Neural cell (in vitro differentiated cells): ENCODE measurements at regions not wholly inside any gene's neighbourhood (a gene's known extent, or its start where the extent isn't known, plus 50 kb on each side); places are given as distances from the start of the nearest gene placed in this dataset.

Experiments
- H2AFZ ChIP-seq: fragments of 200-600, 300-800 bp; sonication (generic), shearing (Covaris generic); 2 replicates; pipeline ENCODE4 v1.6.0; 2014; ENCODE audit warnings: low read depth, mild to moderate bottlenecking, antibody characterized with exemption, low read length, moderate library complexity
- H3F3A ChIP-seq: fragments of 200-600 bp; shearing (Covaris generic); 2 replicates; pipeline ENCODE4 v1.6.1; 2016; ENCODE audit warnings: mild to moderate bottlenecking, moderate library complexity, mixed read lengths, antibody characterized with exemption, low read length; ENCODE audit not compliant: insufficient read depth, poor library complexity, severe bottlenecking
- H3K27ac ChIP-seq: fragments of 200-600, 300-800 bp; sonication (generic), shearing (Covaris generic); 2 replicates; pipeline ENCODE4 v1.5.1; 2014; ENCODE audit warnings: mild to moderate bottlenecking, low read length, moderate library complexity
- H3K27me3 ChIP-seq: fragments of 300-800, 200-600 bp; sonication (generic), shearing (Covaris generic); 2 replicates; pipeline ENCODE4 v1.6.0; 2014; ENCODE audit warnings: mild to moderate bottlenecking, low read depth, low read length, moderate library complexity; ENCODE audit not compliant: insufficient read depth
- H3K36me3 ChIP-seq: fragments of 300-800, 200-600 bp; sonication (generic), shearing (Covaris generic); 2 replicates; pipeline ENCODE4 v1.5.1; 2014; ENCODE audit warnings: mild to moderate bottlenecking, antibody characterized with exemption, low read length, moderate library complexity; ENCODE audit not compliant: insufficient read depth
- H3K4me2 ChIP-seq: fragments of 300-800, 200-600 bp; sonication (generic), shearing (Covaris generic); 2 replicates; pipeline ENCODE4 v1.6.0; 2014; ENCODE audit warnings: mild to moderate bottlenecking, low read length
- H3K4me3 ChIP-seq: fragments of 300-800, 200-600 bp; sonication (generic), shearing (Covaris generic); 2 replicates; pipeline ENCODE4 v1.5.1; 2014; ENCODE audit warnings: mild to moderate bottlenecking, low read length, moderate library complexity
- H3K79me2 ChIP-seq: fragments of 200-600 bp; shearing (Covaris generic); replicated peaks from 2 replicates; pipeline ENCODE4 v1.6.0; 2014; ENCODE audit warnings: mild to moderate bottlenecking, low read length, moderate library complexity; ENCODE audit not compliant: insufficient read depth
- H3K9ac ChIP-seq: fragments of 300-800, 200-600 bp; sonication (generic), shearing (Covaris generic); 2 replicates; pipeline ENCODE4 v1.6.1; 2016; ENCODE audit warnings: mild to moderate bottlenecking, low read length, mixed read lengths
- H3K9me2 ChIP-seq: fragments of 200-600 bp; shearing (Covaris generic); 2 replicates; pipeline ENCODE4 v1.6.1; 2016; ENCODE audit warnings: mild to moderate bottlenecking, low read length, mixed read lengths; ENCODE audit not compliant: insufficient read depth
- H3K9me3 ChIP-seq: fragments of 200-600, 300-800 bp; sonication (generic), shearing (Covaris generic); 2 replicates; pipeline ENCODE4 v1.6.1; 2016; ENCODE audit warnings: mild to moderate bottlenecking, mixed run types, low read length, moderate library complexity, mixed read lengths
- H4K20me1 ChIP-seq: fragments of 200-600 bp; shearing (Covaris generic); 2 replicates; pipeline ENCODE4 v1.6.1; 2016; ENCODE audit warnings: mild to moderate bottlenecking, mixed run types; ENCODE audit not compliant: insufficient read depth
- CTCF ChIP-seq: fragments of 450-650 bp; IDR thresholded peaks from 2 replicates; pipeline ENCODE4 v1.5.1; 2014; ENCODE audit warnings: antibody characterized with exemption, mild to moderate bottlenecking, moderate library complexity; ENCODE audit not compliant: poor library complexity, severe bottlenecking
- EP300 ChIP-seq: fragments of 450-650 bp; conservative IDR thresholded peaks from 2 replicates; pipeline ENCODE4 v1.6.1; 2014; ENCODE audit warnings: antibody characterized with exemption, mild to moderate bottlenecking, moderate library complexity; ENCODE audit not compliant: poor library complexity, severe bottlenecking
- EZH2 ChIP-seq: fragments of 200-600, 300-800 bp; shearing (Covaris generic), sonication (generic); IDR thresholded peaks from 2 replicates; pipeline ENCODE4 v1.6.1; 2014; ENCODE audit warnings: antibody characterized with exemption, low read length, borderline replicate concordance, mild to moderate bottlenecking; ENCODE audit not compliant: insufficient read depth, poor library complexity, severe bottlenecking
- MXI1 ChIP-seq: fragments of 450-650 bp; conservative IDR thresholded peaks from 2 replicates; pipeline ENCODE4 v1.6.1; 2014; ENCODE audit warnings: antibody characterized with exemption, mild to moderate bottlenecking; ENCODE audit not compliant: poor library complexity, severe bottlenecking
- POLR2AphosphoS5 ChIP-seq: IDR thresholded peaks from 2 replicates; pipeline ENCODE4 v1.6.1; 2012
- RAD21 ChIP-seq: fragments of 450-650 bp; conservative IDR thresholded peaks from 2 replicates; pipeline ENCODE4 v1.6.1; 2014; ENCODE audit warnings: antibody characterized with exemption, mild to moderate bottlenecking, moderate library complexity
- REST ChIP-seq: IDR thresholded peaks from 2 replicates; pipeline ENCODE4 v1.6.1; 2012; ENCODE audit warnings: borderline replicate concordance
- SMC3 ChIP-seq: fragments of 450-650 bp; conservative IDR thresholded peaks from 2 replicates; pipeline ENCODE4 v1.6.1; 2014; ENCODE audit warnings: antibody characterized with exemption, mild to moderate bottlenecking, moderate library complexity; ENCODE audit not compliant: poor library complexity
- TAF1 ChIP-seq: IDR thresholded peaks from 2 replicates; pipeline ENCODE4 v1.6.1; 2012; ENCODE audit warnings: low read depth

GRCh38 chr12:20248646-20249045, 119.7 kb upstream of the PDE3A start:
- Histone ChIP-seq H3K4me3 (no peak overlapping the region), H3K27ac (no peak overlapping the region), H3F3A (no peaks in the 10 kb centered on the region), H3K27me3 (no peaks in the 10 kb centered on the region), H3K36me3 (no peaks in the 10 kb centered on the region), H4K20me1 (no peaks in the 10 kb centered on the region), H3K9me2 (no peaks in the 10 kb centered on the region), H3K9ac (no peak overlapping the region), H3K9me3 (no peaks in the 10 kb centered on the region), H3K79me2 (no peaks in the 10 kb centered on the region), H3K4me2 (no peak overlapping the region), H2AFZ (no peak overlapping the region)
- no peak for TF ChIP-seq POLR2AphosphoS5

- Histone ChIP-seq H2AFZ (no peak overlapping the region), H3K27me3 (no peaks in the 10 kb centered on the region), H3K9me3 (no peaks in the 10 kb centered on the region), H3K4me2 (no peak overlapping the region), H3K4me3 (no peak overlapping the region), H3K79me2 (no peaks in the 10 kb centered on the region), H3K36me3 (no peaks in the 10 kb centered on the region), H3F3A (no peaks in the 10 kb centered on the region), H3K27ac (no peak overlapping the region), H3K9ac (no peak overlapping the region), H4K20me1 (no peaks in the 10 kb centered on the region), H3K9me2 (no peaks in the 10 kb centered on the region)
- no peak for TF ChIP-seq CTCF
- TF ChIP-seq SMC3, result no peak
- TF ChIP-seq POLR2AphosphoS5, result no peak
- TF ChIP-seq TAF1, result no peak
Observed at GRCh38 chr12:20250761-20251160, 117.6 kb upstream of the PDE3A start.

- Histone ChIP-seq H3K4me3 (no peak overlapping the region), H3K27ac (no peak overlapping the region), H4K20me1 (no peaks in the 10 kb centered on the region), H3K4me2 (no peak overlapping the region), H3K9ac (no peak overlapping the region), H3K79me2 (no peaks in the 10 kb centered on the region), H3K9me2 (no peaks in the 10 kb centered on the region), H2AFZ (no peak overlapping the region), H3K36me3 (no peaks in the 10 kb centered on the region), H3K27me3 (no peaks in the 10 kb centered on the region), H3K9me3 (no peaks in the 10 kb centered on the region), H3F3A (no peaks in the 10 kb centered on the region)
- no peak for TF ChIP-seq MXI1
- no peak for TF ChIP-seq RAD21
- no peak for TF ChIP-seq EP300
- no peak for TF ChIP-seq POLR2AphosphoS5
- TF ChIP-seq EZH2, result no peak
- no peak for TF ChIP-seq TAF1
- TF ChIP-seq CTCF, result no peak
- no peak for TF ChIP-seq REST
- no peak for TF ChIP-seq SMC3
Observed at GRCh38 chr12:20257311-20257710, 111.0 kb upstream of the PDE3A start.
